Ishikawa (cell line): ENCODE measurements at regions not wholly inside any gene's neighbourhood (a gene's known extent, or its start where the extent isn't known, plus 50 kb on each side); places are given as distances from the start of the nearest gene placed in this dataset.

Source experiments
- CEBPB ChIP-seq: IDR thresholded peaks from 2 replicates; pipeline ENCODE4 v1.6.1; 2012
- EGR1 ChIP-seq: IDR thresholded peaks from 2 replicates; pipeline ENCODE4 v1.6.1; 2012
- EP300 ChIP-seq: IDR thresholded peaks from 2 replicates; pipeline ENCODE4 v1.6.1; 2012; ENCODE audit warnings: borderline replicate concordance
- FOXM1 ChIP-seq: IDR thresholded peaks from 2 replicates; pipeline ENCODE4 v1.6.1; 2012; ENCODE audit warnings: low read depth, borderline replicate concordance
- RAD21 ChIP-seq: IDR thresholded peaks from 2 replicates; pipeline ENCODE4 v1.6.1; 2012; ENCODE audit warnings: low read depth
- TAF1 ChIP-seq: IDR thresholded peaks from 2 replicates; pipeline ENCODE4 v1.6.1; 2012; ENCODE audit warnings: low read depth, mild to moderate bottlenecking
- TCF12 ChIP-seq: IDR thresholded peaks from 2 replicates; pipeline ENCODE4 v1.6.1; 2012; ENCODE audit warnings: low read depth
- TEAD4 ChIP-seq: IDR thresholded peaks from 2 replicates; pipeline ENCODE4 v1.6.1; 2012
- YY1 ChIP-seq: IDR thresholded peaks from 2 replicates; pipeline ENCODE4 v1.6.1; 2012; ENCODE audit warnings: low read depth
- ZBTB7A ChIP-seq: IDR thresholded peaks from 2 replicates; pipeline ENCODE4 v1.6.1; 2012; ENCODE audit warnings: low read depth
- TF ChIP-seq, protein P1 (sequence below): IDR thresholded peaks from 2 replicates; pipeline ENCODE4 v1.6.1; 2012
- TF ChIP-seq, protein P2 (sequence below): IDR thresholded peaks from 2 replicates; pipeline ENCODE4 v1.6.1; 2012
- TF ChIP-seq, protein P3 (sequence below): IDR thresholded peaks from 2 replicates; pipeline ENCODE4 v1.6.1; 2012; ENCODE audit warnings: low read depth, mild to moderate bottlenecking

DNA sequence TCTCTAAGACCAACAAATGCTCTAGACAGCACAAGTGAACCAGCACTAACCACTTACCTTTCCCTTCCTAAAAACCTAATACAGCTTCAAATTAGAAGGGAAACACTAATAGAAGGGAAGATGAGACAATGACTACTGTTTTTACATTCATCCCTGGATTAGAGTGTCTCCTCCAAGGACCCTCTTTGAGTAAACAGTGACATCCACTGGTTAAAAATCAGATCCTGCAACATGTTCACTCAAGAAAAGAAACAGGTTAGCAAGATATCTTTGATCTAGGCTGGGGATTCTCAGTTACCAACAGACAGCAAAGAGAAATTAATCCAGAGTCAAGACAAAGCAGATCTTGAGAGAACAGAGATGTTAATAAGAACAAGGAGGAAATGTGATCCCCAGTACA lies 177.7 kb upstream of the GHITM start:
- TF ChIP-seq ZBTB7A (no peak), TCF12 (no peak), FOXM1 (no peak), RAD21 (no peak), YY1 (no peak), CEBPB (no peak), TAF1 (no peak), EGR1 (no peak), EP300 (no peak), TEAD4 (no peak)
- TF ChIP-seq, protein P1, sequence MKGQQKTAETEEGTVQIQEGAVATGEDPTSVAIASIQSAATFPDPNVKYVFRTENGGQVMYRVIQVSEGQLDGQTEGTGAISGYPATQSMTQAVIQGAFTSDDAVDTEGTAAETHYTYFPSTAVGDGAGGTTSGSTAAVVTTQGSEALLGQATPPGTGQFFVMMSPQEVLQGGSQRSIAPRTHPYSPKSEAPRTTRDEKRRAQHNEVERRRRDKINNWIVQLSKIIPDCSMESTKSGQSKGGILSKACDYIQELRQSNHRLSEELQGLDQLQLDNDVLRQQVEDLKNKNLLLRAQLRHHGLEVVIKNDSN = no peak
- TF ChIP-seq, protein P2, sequence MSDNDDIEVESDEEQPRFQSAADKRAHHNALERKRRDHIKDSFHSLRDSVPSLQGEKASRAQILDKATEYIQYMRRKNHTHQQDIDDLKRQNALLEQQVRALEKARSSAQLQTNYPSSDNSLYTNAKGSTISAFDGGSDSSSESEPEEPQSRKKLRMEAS = no peak
- TF ChIP-seq, protein P3, sequence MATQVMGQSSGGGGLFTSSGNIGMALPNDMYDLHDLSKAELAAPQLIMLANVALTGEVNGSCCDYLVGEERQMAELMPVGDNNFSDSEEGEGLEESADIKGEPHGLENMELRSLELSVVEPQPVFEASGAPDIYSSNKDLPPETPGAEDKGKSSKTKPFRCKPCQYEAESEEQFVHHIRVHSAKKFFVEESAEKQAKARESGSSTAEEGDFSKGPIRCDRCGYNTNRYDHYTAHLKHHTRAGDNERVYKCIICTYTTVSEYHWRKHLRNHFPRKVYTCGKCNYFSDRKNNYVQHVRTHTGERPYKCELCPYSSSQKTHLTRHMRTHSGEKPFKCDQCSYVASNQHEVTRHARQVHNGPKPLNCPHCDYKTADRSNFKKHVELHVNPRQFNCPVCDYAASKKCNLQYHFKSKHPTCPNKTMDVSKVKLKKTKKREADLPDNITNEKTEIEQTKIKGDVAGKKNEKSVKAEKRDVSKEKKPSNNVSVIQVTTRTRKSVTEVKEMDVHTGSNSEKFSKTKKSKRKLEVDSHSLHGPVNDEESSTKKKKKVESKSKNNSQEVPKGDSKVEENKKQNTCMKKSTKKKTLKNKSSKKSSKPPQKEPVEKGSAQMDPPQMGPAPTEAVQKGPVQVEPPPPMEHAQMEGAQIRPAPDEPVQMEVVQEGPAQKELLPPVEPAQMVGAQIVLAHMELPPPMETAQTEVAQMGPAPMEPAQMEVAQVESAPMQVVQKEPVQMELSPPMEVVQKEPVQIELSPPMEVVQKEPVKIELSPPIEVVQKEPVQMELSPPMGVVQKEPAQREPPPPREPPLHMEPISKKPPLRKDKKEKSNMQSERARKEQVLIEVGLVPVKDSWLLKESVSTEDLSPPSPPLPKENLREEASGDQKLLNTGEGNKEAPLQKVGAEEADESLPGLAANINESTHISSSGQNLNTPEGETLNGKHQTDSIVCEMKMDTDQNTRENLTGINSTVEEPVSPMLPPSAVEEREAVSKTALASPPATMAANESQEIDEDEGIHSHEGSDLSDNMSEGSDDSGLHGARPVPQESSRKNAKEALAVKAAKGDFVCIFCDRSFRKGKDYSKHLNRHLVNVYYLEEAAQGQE = no peak
